ENCODE measurements at regions not wholly inside any gene's neighbourhood (a gene's known extent, or its start where the extent isn't known, plus 50 kb on each side); places are given as distances from the start of the nearest gene placed in this dataset.
"Not testable (repeated sequence)": the region's sequence is repeated elsewhere in the genome, so short reads cannot be mapped to it uniquely, and the experiment has no call there.

DNA sequence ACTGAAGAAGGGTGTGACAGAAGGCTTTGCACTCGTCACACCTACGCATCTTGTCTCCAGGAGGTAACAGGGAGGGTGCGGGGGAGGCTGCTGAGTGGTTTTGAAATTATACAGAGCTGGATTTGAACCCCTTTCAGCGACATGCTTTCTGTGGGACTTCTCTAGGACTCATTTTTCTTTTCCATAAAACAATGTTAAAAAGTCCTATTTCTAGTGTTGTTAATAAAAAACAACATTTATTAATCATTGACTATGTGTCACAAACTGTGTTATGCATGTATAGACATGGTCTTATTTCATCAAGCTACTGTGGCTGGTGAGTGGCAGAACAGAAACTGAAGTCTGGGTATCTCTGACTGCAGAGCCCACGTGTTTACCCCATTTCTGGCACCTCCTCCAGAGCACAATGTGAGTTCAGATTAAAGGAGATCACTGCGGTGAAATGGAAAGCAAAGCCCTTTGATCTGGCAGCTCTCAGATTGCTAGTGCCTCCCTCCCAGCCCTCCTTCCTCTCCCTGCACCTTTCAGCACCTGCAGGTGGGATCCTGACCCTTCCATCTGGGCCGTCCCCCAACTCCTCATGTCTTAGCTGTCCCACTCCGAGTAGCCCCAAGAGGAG lies 315.5 kb upstream of the MYT1L start:
- Histone ChIP-seq H3K27me3 (ENCODE audit: control insufficient read depth, insufficient read depth, low read length) (no peaks in the 10 kb centered on the region), H3K4me1 (ENCODE audit: control insufficient read depth, extremely low read depth, insufficient read depth, low read length) (no peaks in the 10 kb centered on the region), H2AFZ (ENCODE audit: low read length) (no peak overlapping the region), H3K4me3 (replicated peaks in 1 of 4; ENCODE audit: control extremely low read depth in 1 of 4, insufficient read depth in 1 of 4, low read depth in 3 of 4, low read length in 4 of 4) (no peak overlapping the region), H4K20me1 (ENCODE audit: control insufficient read depth, extremely low read depth, insufficient read depth, low read length) (no peaks in the 10 kb centered on the region), H3K79me2 (ENCODE audit: control insufficient read depth, insufficient read depth, low read length) (no peaks in the 10 kb centered on the region), H3K4me2 (ENCODE audit: extremely low read depth, insufficient read depth, low read length) (no peak overlapping the region), H3K9ac (ENCODE audit: insufficient read depth, low read length) (no peak overlapping the region), H3K36me3 (ENCODE audit: control insufficient read depth, insufficient read depth, low read length) (no peaks in the 10 kb centered on the region), H3K27ac (ENCODE audit: insufficient read depth, low read length) (no peak overlapping the region), H3K9me3 (ENCODE audit: control insufficient read depth, insufficient read depth, low read depth, low read length) (no peaks in the 10 kb centered on the region)
- no peak for DNase-seq (ENCODE audit: low read depth in 2 of 2)
- TF ChIP-seq EZH2 (IDR thresholded peaks at IDR 0.05; ENCODE audit: low read length, missing control alignments), result no peak
- TF ChIP-seq, protein P1, sequence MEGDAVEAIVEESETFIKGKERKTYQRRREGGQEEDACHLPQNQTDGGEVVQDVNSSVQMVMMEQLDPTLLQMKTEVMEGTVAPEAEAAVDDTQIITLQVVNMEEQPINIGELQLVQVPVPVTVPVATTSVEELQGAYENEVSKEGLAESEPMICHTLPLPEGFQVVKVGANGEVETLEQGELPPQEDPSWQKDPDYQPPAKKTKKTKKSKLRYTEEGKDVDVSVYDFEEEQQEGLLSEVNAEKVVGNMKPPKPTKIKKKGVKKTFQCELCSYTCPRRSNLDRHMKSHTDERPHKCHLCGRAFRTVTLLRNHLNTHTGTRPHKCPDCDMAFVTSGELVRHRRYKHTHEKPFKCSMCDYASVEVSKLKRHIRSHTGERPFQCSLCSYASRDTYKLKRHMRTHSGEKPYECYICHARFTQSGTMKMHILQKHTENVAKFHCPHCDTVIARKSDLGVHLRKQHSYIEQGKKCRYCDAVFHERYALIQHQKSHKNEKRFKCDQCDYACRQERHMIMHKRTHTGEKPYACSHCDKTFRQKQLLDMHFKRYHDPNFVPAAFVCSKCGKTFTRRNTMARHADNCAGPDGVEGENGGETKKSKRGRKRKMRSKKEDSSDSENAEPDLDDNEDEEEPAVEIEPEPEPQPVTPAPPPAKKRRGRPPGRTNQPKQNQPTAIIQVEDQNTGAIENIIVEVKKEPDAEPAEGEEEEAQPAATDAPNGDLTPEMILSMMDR (conservative IDR thresholded peaks at IDR 0.05 in 1 of 2, IDR thresholded peaks at IDR 0.05 in 1 of 2; ENCODE audit: low read depth in 1 of 2, low read length in 2 of 2), result no peak

DNA sequence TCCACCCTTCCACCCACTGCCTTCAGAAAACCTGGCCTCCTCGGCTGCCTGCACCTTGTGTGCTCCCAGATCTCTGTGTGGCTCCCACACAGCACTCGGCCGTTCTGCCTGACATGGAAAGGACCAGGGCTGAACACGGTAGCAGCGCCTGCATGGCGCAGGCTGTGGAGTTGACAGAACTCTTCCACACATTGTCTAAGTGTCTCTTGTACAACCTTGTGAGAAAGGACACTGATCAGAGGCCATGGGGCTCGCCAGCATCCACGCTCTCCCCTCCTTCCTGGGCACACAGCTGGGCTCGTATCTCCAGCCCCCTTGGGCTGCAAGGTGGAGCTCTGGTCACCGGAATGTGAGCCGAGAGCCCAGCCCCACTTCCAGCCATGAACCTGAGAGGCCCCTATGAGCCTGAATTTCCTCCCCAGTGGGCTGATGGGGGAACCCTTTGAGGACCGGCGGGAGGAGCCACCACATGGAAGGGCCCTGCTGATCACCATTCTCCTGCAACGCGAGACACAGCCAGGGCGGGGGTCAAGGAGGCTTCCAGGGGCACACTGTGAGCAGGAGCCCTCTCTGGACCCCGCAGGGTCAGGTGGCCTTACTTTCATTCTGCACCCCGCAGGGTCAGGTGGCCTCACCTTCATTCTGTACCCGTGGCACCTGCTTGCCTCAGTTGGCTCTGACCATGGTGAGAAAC lies 314.2 kb upstream of the MYT1L start:
- no peaks in the 10 kb centered on the region for H3K79me2 ChIP-seq (ENCODE audit: control insufficient read depth, insufficient read depth, low read length)
- DNase-seq (ENCODE audit: low read depth in 2 of 2), result no peak
- no peak overlapping the region for H2AFZ ChIP-seq (ENCODE audit: low read length)
- H3K36me3 ChIP-seq (ENCODE audit: control insufficient read depth, insufficient read depth, low read length), result no peaks in the 10 kb centered on the region
- H3K9me3 ChIP-seq (ENCODE audit: control insufficient read depth, insufficient read depth, low read depth, low read length), result no peaks in the 10 kb centered on the region
- H3K9ac ChIP-seq (ENCODE audit: insufficient read depth, low read length), result no peak overlapping the region
- no peaks in the 10 kb centered on the region for H4K20me1 ChIP-seq (ENCODE audit: control insufficient read depth, extremely low read depth, insufficient read depth, low read length)
- H3K27me3 ChIP-seq (ENCODE audit: control insufficient read depth, insufficient read depth, low read length), result no peaks in the 10 kb centered on the region
- H3K4me2 ChIP-seq (ENCODE audit: extremely low read depth, insufficient read depth, low read length), result no peak overlapping the region
- no peak overlapping the region for H3K4me3 ChIP-seq (replicated peaks in 1 of 4; ENCODE audit: control extremely low read depth in 1 of 4, insufficient read depth in 1 of 4, low read depth in 3 of 4, low read length in 4 of 4)
- no peaks in the 10 kb centered on the region for H3K4me1 ChIP-seq (ENCODE audit: control insufficient read depth, extremely low read depth, insufficient read depth, low read length)
- no peak overlapping the region for H3K27ac ChIP-seq (ENCODE audit: insufficient read depth, low read length)
- no peak for TF ChIP-seq EZH2 (IDR thresholded peaks at IDR 0.05; ENCODE audit: low read length, missing control alignments)
- TF ChIP-seq, protein P1 (conservative IDR thresholded peaks at IDR 0.05 in 1 of 2, IDR thresholded peaks at IDR 0.05 in 1 of 2; ENCODE audit: low read depth in 1 of 2, low read length in 2 of 2), result no peak

DNA sequence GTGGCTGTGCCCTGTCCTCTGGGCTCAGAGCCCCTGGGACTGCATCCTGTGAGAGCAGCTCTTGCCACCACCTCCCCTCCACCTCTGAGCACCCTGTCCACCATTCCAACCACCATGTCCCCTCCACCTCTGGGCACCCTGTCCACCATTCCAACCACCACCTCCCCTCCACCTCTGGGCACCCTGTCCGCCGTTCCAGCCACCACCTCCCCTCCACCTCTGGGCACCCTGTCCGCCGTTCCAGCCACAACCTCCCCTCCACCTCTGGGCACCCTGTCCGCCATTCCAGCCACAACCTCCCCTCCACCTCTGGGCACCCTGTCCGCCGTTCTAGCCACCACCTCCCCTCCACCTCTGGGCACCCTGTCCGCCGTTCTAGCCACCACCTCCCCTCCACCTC lies 313.7 kb upstream of the MYT1L start:
- H2AFZ ChIP-seq (ENCODE audit: low read length); H3K9me3 ChIP-seq (ENCODE audit: control insufficient read depth, insufficient read depth, low read depth, low read length); H3K9ac ChIP-seq (ENCODE audit: insufficient read depth, low read length); H3K27me3 ChIP-seq (ENCODE audit: control insufficient read depth, insufficient read depth, low read length); H3K4me3 ChIP-seq (replicated peaks in 1 of 4; ENCODE audit: control extremely low read depth in 1 of 4, insufficient read depth in 1 of 4, low read depth in 3 of 4, low read length in 4 of 4); H3K79me2 ChIP-seq (ENCODE audit: control insufficient read depth, insufficient read depth, low read length); H3K4me1 ChIP-seq (ENCODE audit: control insufficient read depth, extremely low read depth, insufficient read depth, low read length); DNase-seq (ENCODE audit: low read depth in 2 of 2); H3K36me3 ChIP-seq (ENCODE audit: control insufficient read depth, insufficient read depth, low read length); H3K4me2 ChIP-seq (ENCODE audit: extremely low read depth, insufficient read depth, low read length); H3K27ac ChIP-seq (ENCODE audit: insufficient read depth, low read length); H4K20me1 ChIP-seq (ENCODE audit: control insufficient read depth, extremely low read depth, insufficient read depth, low read length): not testable (repeated sequence)

Data from fibroblast of lung (primary cell).